ENCODE measurements at regions not wholly inside any gene's neighbourhood (a gene's known extent, or its start where the extent isn't known, plus 50 kb on each side); places are given as distances from the start of the nearest gene placed in this dataset.

GRCh38 chr9:99371376-99371775 lies 149.3 kb downstream of the SEC61B start:
- no peak overlapping the region for H3K9ac ChIP-seq (ENCODE audit: low read depth, low read length, poor library complexity, severe bottlenecking)
- H3K4me1 ChIP-seq (ENCODE audit: insufficient read depth, low read length, poor library complexity, severe bottlenecking): no peaks in the 10 kb centered on the region
- no peaks in the 10 kb centered on the region for H4K20me1 ChIP-seq (ENCODE audit: insufficient read depth, low read length, poor library complexity, severe bottlenecking)
- H3K4me3 ChIP-seq (ENCODE audit: low read length, poor library complexity, severe bottlenecking): no peak overlapping the region
- no peaks in the 10 kb centered on the region for H3K9me3 ChIP-seq (ENCODE audit: insufficient read depth, low read depth, low read length)
- H3K9me2 ChIP-seq (replicated peaks; ENCODE audit: low read depth, low read length): no peaks in the 10 kb centered on the region
- TF ChIP-seq, protein P1, sequence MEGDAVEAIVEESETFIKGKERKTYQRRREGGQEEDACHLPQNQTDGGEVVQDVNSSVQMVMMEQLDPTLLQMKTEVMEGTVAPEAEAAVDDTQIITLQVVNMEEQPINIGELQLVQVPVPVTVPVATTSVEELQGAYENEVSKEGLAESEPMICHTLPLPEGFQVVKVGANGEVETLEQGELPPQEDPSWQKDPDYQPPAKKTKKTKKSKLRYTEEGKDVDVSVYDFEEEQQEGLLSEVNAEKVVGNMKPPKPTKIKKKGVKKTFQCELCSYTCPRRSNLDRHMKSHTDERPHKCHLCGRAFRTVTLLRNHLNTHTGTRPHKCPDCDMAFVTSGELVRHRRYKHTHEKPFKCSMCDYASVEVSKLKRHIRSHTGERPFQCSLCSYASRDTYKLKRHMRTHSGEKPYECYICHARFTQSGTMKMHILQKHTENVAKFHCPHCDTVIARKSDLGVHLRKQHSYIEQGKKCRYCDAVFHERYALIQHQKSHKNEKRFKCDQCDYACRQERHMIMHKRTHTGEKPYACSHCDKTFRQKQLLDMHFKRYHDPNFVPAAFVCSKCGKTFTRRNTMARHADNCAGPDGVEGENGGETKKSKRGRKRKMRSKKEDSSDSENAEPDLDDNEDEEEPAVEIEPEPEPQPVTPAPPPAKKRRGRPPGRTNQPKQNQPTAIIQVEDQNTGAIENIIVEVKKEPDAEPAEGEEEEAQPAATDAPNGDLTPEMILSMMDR (conservative IDR thresholded peaks at IDR 0.05; ENCODE audit: low read length): no peak
- TF ChIP-seq EZH2phosphoT487 (IDR thresholded peaks at IDR 0.05; ENCODE audit: borderline replicate concordance): no peak
- H3K4me2 ChIP-seq (ENCODE audit: low read depth, low read length, poor library complexity, severe bottlenecking): no peak overlapping the region
- H3F3A ChIP-seq (ENCODE audit: low read depth): no peaks in the 10 kb centered on the region
- no peaks in the 10 kb centered on the region for H3K79me2 ChIP-seq (ENCODE audit: insufficient read depth, low read length)
- no peak overlapping the region for H2AFZ ChIP-seq (ENCODE audit: low read length)
- H3K27me3 ChIP-seq (ENCODE audit: insufficient read depth, low read length, poor library complexity, severe bottlenecking): no peaks in the 10 kb centered on the region
- no peaks in the 10 kb centered on the region for H3K36me3 ChIP-seq (ENCODE audit: insufficient read depth, low read length)

GRCh38 chr9:99373912-99374311 lies 151.8 kb downstream of the SEC61B start:
- H3K36me3 ChIP-seq (ENCODE audit: insufficient read depth, low read length): no peaks in the 10 kb centered on the region
- TF ChIP-seq, protein P1 (conservative IDR thresholded peaks at IDR 0.05; ENCODE audit: low read length): no peak
- no peak for TF ChIP-seq EZH2phosphoT487 (IDR thresholded peaks at IDR 0.05; ENCODE audit: borderline replicate concordance)
- H3K79me2 ChIP-seq (ENCODE audit: insufficient read depth, low read length): no peaks in the 10 kb centered on the region
- no peak overlapping the region for H2AFZ ChIP-seq (ENCODE audit: low read length)
- no peak overlapping the region for H3K4me2 ChIP-seq (ENCODE audit: low read depth, low read length, poor library complexity, severe bottlenecking)
- no peaks in the 10 kb centered on the region for H3K9me3 ChIP-seq (ENCODE audit: insufficient read depth, low read depth, low read length)
- no peaks in the 10 kb centered on the region for H3K27me3 ChIP-seq (ENCODE audit: insufficient read depth, low read length, poor library complexity, severe bottlenecking)
- no peaks in the 10 kb centered on the region for H4K20me1 ChIP-seq (ENCODE audit: insufficient read depth, low read length, poor library complexity, severe bottlenecking)
- no peaks in the 10 kb centered on the region for H3K9me2 ChIP-seq (replicated peaks; ENCODE audit: low read depth, low read length)
- no peaks in the 10 kb centered on the region for H3F3A ChIP-seq (ENCODE audit: low read depth)
- no peaks in the 10 kb centered on the region for H3K4me1 ChIP-seq (ENCODE audit: insufficient read depth, low read length, poor library complexity, severe bottlenecking)
- H3K4me3 ChIP-seq (ENCODE audit: low read length, poor library complexity, severe bottlenecking): no peak overlapping the region
- H3K9ac ChIP-seq (ENCODE audit: low read depth, low read length, poor library complexity, severe bottlenecking): no peak overlapping the region

GRCh38 chr9:99374793-99375192 lies 152.7 kb downstream of the SEC61B start:
- H3K4me2 ChIP-seq (ENCODE audit: low read depth, low read length, poor library complexity, severe bottlenecking): no peak overlapping the region
- no peak overlapping the region for H3K9ac ChIP-seq (ENCODE audit: low read depth, low read length, poor library complexity, severe bottlenecking)
- H4K20me1 ChIP-seq (ENCODE audit: insufficient read depth, low read length, poor library complexity, severe bottlenecking): no peaks in the 10 kb centered on the region
- H3K36me3 ChIP-seq (ENCODE audit: insufficient read depth, low read length): no peaks in the 10 kb centered on the region
- H3K79me2 ChIP-seq (ENCODE audit: insufficient read depth, low read length): no peaks in the 10 kb centered on the region
- H3K9me3 ChIP-seq (ENCODE audit: insufficient read depth, low read depth, low read length): no peaks in the 10 kb centered on the region
- no peaks in the 10 kb centered on the region for H3K27me3 ChIP-seq (ENCODE audit: insufficient read depth, low read length, poor library complexity, severe bottlenecking)
- H3K4me3 ChIP-seq (ENCODE audit: low read length, poor library complexity, severe bottlenecking): no peak overlapping the region
- no peaks in the 10 kb centered on the region for H3K9me2 ChIP-seq (replicated peaks; ENCODE audit: low read depth, low read length)
- H3F3A ChIP-seq (ENCODE audit: low read depth): no peaks in the 10 kb centered on the region
- H3K4me1 ChIP-seq (ENCODE audit: insufficient read depth, low read length, poor library complexity, severe bottlenecking): no peaks in the 10 kb centered on the region
- TF ChIP-seq EZH2phosphoT487 (IDR thresholded peaks at IDR 0.05; ENCODE audit: borderline replicate concordance): no peak
- TF ChIP-seq, protein P1 (conservative IDR thresholded peaks at IDR 0.05; ENCODE audit: low read length): no peak
- no peak overlapping the region for H2AFZ ChIP-seq (ENCODE audit: low read length)
